HepG2 (cell line): ENCODE measurements at regions not wholly inside any gene's neighbourhood (a gene's known extent, or its start where the extent isn't known, plus 50 kb on each side); places are given as distances from the start of the nearest gene placed in this dataset.

Source experiments
- ATAC-seq: fragments of 200-7000 bp; cut with Tn5 transposase; 3 replicates; pipeline ENCODE4 v1.9.1; 2020; ENCODE audit warnings: mild to moderate bottlenecking, moderate library complexity
- BruUV-seq: library from RNA; stranded (reverse); fragments of 400-500 nt; replicated peaks from 2 replicates; lab custom pipeline; 2021; lab: Mats Ljungman, UMichigan
- CTCF ChIA-PET: fragments of 300-600 bp; formaldehyde crosslinking; extraction: SDS; loops from one replicate; lab custom pipeline; 2021; ENCODE audit warnings: low total read pairs, inconsistent platforms, low intra/inter-chr PET ratio; lab: Yijun Ruan, JAX
- POLR2A ChIA-PET: fragments of 350-600 bp; sonication (Branson Sonifier 250); formaldehyde crosslinking; loops from one replicate; lab custom pipeline; 2020; ENCODE audit warnings: antibody characterized with exemption, inconsistent platforms; lab: Yijun Ruan, JAX
- DNase-seq: peaks from one replicate; pipeline ENCODE4 v3.0.0-alpha.2; 2015; ENCODE audit warnings: low spot score
- FAIRE-seq: peaks from 3 replicates; lab custom pipeline; 2011; peaks lifted over from hg19 to GRCh38; lab: Jason Lieb, UNC
- H2AFZ ChIP-seq: one replicate; pipeline ENCODE4 v1.6.1; 2011; ENCODE audit warnings: low read length, inconsistent platforms
- H3K27ac ChIP-seq: fragments of 300-600 bp; 3 replicates; pipeline ENCODE4 v1.8.0; 2011; ENCODE audit warnings: mixed run types, mild to moderate bottlenecking, mixed read lengths, low read length, inconsistent platforms; ENCODE audit not compliant: insufficient read depth; ENCODE audit errors: extremely low read length
- H3K27me3 ChIP-seq, 2 experiments: fragments of 200-600 bp in 1 of 2; 2 replicates in 1 of 2; 3 replicates in 1 of 2; pipeline versions ENCODE4 v1.6.0 to v1.8.0; 2011; ENCODE audit warnings: low read length in 2 of 2, mild to moderate bottlenecking in 2 of 2, moderate library complexity in 2 of 2, inconsistent platforms in 1 of 2; ENCODE audit not compliant: insufficient read depth in 2 of 2, control insufficient read depth in 1 of 2
- H3K36me3 ChIP-seq, 2 experiments: fragments of 200-600 bp in 1 of 2; replicated peaks in 1 of 2; 2 replicates in 1 of 2; 3 replicates in 1 of 2; pipeline versions ENCODE4 v1.5.1 to v1.8.0; 2011; ENCODE audit warnings: low read length in 2 of 2, inconsistent platforms in 1 of 2; ENCODE audit not compliant: insufficient read depth in 2 of 2, control insufficient read depth in 1 of 2
- H3K4me1 ChIP-seq: 2 replicates; pipeline ENCODE4 v1.5.1; 2012; ENCODE audit warnings: low read length, inconsistent platforms; ENCODE audit not compliant: insufficient read depth
- H3K4me2 ChIP-seq: 2 replicates; pipeline ENCODE4 v1.6.0; 2011; ENCODE audit warnings: low read depth, low read length, inconsistent platforms
- H3K4me3 ChIP-seq, 3 experiments: fragments of 200-600 bp in 1 of 3; sonication (generic), shearing (Covaris generic) in 1 of 3; replicated peaks in 1 of 3; 2 replicates each; pipeline ENCODE4 v1.5.1; 2011 to 2016; ENCODE audit warnings: low read length in 3 of 3, inconsistent platforms in 2 of 3, low read depth in 2 of 3, mild to moderate bottlenecking in 2 of 3, control low read depth in 1 of 3, mixed read lengths in 1 of 3; ENCODE audit not compliant: insufficient read depth in 1 of 3
- H3K79me2 ChIP-seq: one replicate; pipeline ENCODE4 v1.6.1; 2011; ENCODE audit warnings: low read length, inconsistent platforms; ENCODE audit not compliant: insufficient read depth
- H3K9ac ChIP-seq: 2 replicates; pipeline ENCODE4 v1.6.0; 2011; ENCODE audit warnings: mild to moderate bottlenecking, low read depth, low read length, inconsistent platforms; ENCODE audit not compliant: insufficient read depth
- H3K9me3 ChIP-seq: 2 replicates; pipeline ENCODE4 v1.5.1; 2012; ENCODE audit warnings: mild to moderate bottlenecking, low read length
- H4K20me1 ChIP-seq: 2 replicates; pipeline ENCODE4 v1.6.0; 2011; ENCODE audit warnings: inconsistent platforms, mild to moderate bottlenecking, low read length, moderate library complexity; ENCODE audit not compliant: insufficient read depth
- ATRX ChIP-seq: sonication (generic); formaldehyde crosslinking; IDR thresholded peaks from 2 replicates; pipeline ENCODE4 v1.4.0; 2020; ENCODE audit warnings: missing genetic modification reagents, borderline replicate concordance
- BORCS8-MEF2B ChIP-seq: sonication (generic); formaldehyde crosslinking; IDR thresholded peaks from 2 replicates; pipeline ENCODE4 v1.8.0; 2022; ENCODE audit warnings: mild to moderate bottlenecking, missing genetic modification reagents
- CHCHD3 ChIP-seq: sonication (generic); formaldehyde crosslinking; IDR thresholded peaks from 2 replicates; pipeline ENCODE4 v1.8.0; 2022; ENCODE audit warnings: mild to moderate bottlenecking, missing genetic modification reagents, moderate library complexity
- JUN ChIP-seq: sonication (generic); formaldehyde crosslinking; IDR thresholded peaks from 2 replicates; pipeline ENCODE4 v1.4.0; 2020; ENCODE audit warnings: mild to moderate bottlenecking, missing genetic modification reagents
- NFYC ChIP-seq: IDR thresholded peaks from 2 replicates; pipeline ENCODE4 v1.6.1; 2016; ENCODE audit warnings: missing genetic modification reagents, missing compliant biosample characterization
- SETDB1 ChIP-seq: sonication (generic); formaldehyde crosslinking; IDR thresholded peaks from 2 replicates; pipeline ENCODE4 v1.5.1; 2020; ENCODE audit warnings: missing genetic modification reagents, mild to moderate bottlenecking, borderline replicate concordance
- SRF ChIP-seq: IDR thresholded peaks from 2 replicates; pipeline ENCODE4 v1.6.1; 2011; ENCODE audit warnings: mild to moderate bottlenecking, low read depth, low read length, moderate library complexity
- ZNF335 ChIP-seq: sonication (generic); formaldehyde crosslinking; IDR thresholded peaks from 2 replicates; pipeline ENCODE4 v1.4.0; 2020; ENCODE audit warnings: missing genetic modification reagents
- ZNF337 ChIP-seq: sonication (generic); formaldehyde crosslinking; IDR thresholded peaks from 2 replicates; pipeline ENCODE4 v1.5.1; 2020; ENCODE audit warnings: missing genetic modification reagents, low read depth, mild to moderate bottlenecking, borderline replicate concordance
- ZNF33A ChIP-seq: sonication (generic); formaldehyde crosslinking; IDR thresholded peaks from 2 replicates; pipeline ENCODE4 v1.5.1; 2020; ENCODE audit warnings: missing genetic modification reagents, mild to moderate bottlenecking, moderate library complexity, borderline replicate concordance
- ZNF33B ChIP-seq: sonication (generic); formaldehyde crosslinking; IDR thresholded peaks from 2 replicates; pipeline ENCODE4 v1.5.1; 2020; ENCODE audit warnings: mild to moderate bottlenecking, missing genetic modification reagents
- ZNF383 ChIP-seq: sonication (generic); formaldehyde crosslinking; IDR thresholded peaks from 2 replicates; pipeline ENCODE4 v1.4.0; 2020; ENCODE audit warnings: missing genetic modification reagents, mild to moderate bottlenecking, borderline replicate concordance
- ZNF609 ChIP-seq: sonication (generic); formaldehyde crosslinking; IDR thresholded peaks from 2 replicates; pipeline ENCODE4 v1.4.0; 2020; ENCODE audit warnings: mild to moderate bottlenecking, missing genetic modification reagents, borderline replicate concordance
- ZNF619 ChIP-seq: sonication (generic); formaldehyde crosslinking; IDR thresholded peaks from 2 replicates; pipeline ENCODE4 v1.4.0; 2020; ENCODE audit warnings: mild to moderate bottlenecking, missing genetic modification reagents
- ZSCAN22 ChIP-seq: sonication (generic); formaldehyde crosslinking; IDR thresholded peaks from 2 replicates; pipeline ENCODE4 v1.4.0; 2020; ENCODE audit warnings: mild to moderate bottlenecking, missing genetic modification reagents
- ZSCAN5A ChIP-seq: sonication (generic); formaldehyde crosslinking; IDR thresholded peaks from 2 replicates; pipeline ENCODE4 v1.8.0; 2022; ENCODE audit warnings: mild to moderate bottlenecking, missing genetic modification reagents, borderline replicate concordance
- WGBS: methylation state at CpG from one replicate; pipeline ENCODE4 v1.1.6; 2017; ENCODE audit warnings: low lambda C conversion rate; 5-methylcytosine and 5-hydroxymethylcytosine counted together
- in situ Hi-C: cut with HindIII; loops from 2 replicates; pipeline ENCODE4 v1.10.0; 2017; ENCODE audit warnings: low pct_unique_long_range_greater_than_20kb; ENCODE audit not compliant: extremely low pct_ligation_motif_present
- intact Hi-C: fragments of 100-400 bp; cut with micrococcal nuclease; formaldehyde crosslinking; loops from one replicate; pipeline ENCODE4 v1.10.0; 2022; ENCODE audit not compliant: unreplicated experiment

- TF ChIP-seq ZNF609 (CRISPR knock-in tag) (no peak), ZNF383 (CRISPR knock-in tag) (no peak), ZNF619 (no peak)
Measured at GRCh38 chr13:19058566-19058965, 123.1 kb downstream of the TUBA3C start (continued).

- no peak for ATAC-seq
- Histone ChIP-seq H3K9ac (no peak overlapping the region), H2AFZ (no peak overlapping the region), H3K9me3 (no peaks in the 10 kb centered on the region; the same call in 1 of the 2 replicates), H3K36me3 (no peaks in the 10 kb centered on the region), H3K79me2 (no peaks in the 10 kb centered on the region), H3K4me3 (no peak overlapping the region), H3K4me2 (no peak overlapping the region), H4K20me1 (no peaks in the 10 kb centered on the region), H3K27ac (no peak overlapping the region), H3K4me1 (no peaks in the 10 kb centered on the region), H3K27me3 (no peaks in the 10 kb centered on the region)
- 5% methylated on average over 8 of the region's 10 CpGs for WGBS
- BruUV-seq = no TSS peak
- intact Hi-C loops (no loop called here), in situ Hi-C loops (no loop called here)
- no peak for FAIRE-seq
- no peak for TF ChIP-seq ZNF337
- no peak for TF ChIP-seq SETDB1 (CRISPR knock-in tag)
- no peak for TF ChIP-seq ZNF335 (CRISPR knock-in tag)
- no peak for TF ChIP-seq JUN
- TF ChIP-seq ZSCAN5A (CRISPR knock-in tag) = no peak
- no peak for TF ChIP-seq ZNF33A (CRISPR knock-in tag)
- no peak for TF ChIP-seq BORCS8-MEF2B (CRISPR knock-in tag)
- no peak for TF ChIP-seq CHCHD3 (CRISPR knock-in tag)
- no peak for TF ChIP-seq ZSCAN22 (CRISPR knock-in tag)
- TF ChIP-seq ZNF33B = no peak
- TF ChIP-seq NFYC = no peak
- no peak for TF ChIP-seq ATRX (CRISPR knock-in tag)
- no peak for TF ChIP-seq SRF
- CTCF ChIA-PET = no interaction called here
- POLR2A ChIA-PET = no interaction called here
- no peak for DNase-seq
Measured at GRCh38 chr13:19057588-19058340, 123.9 kb downstream of the TUBA3C start.
